Testis (tissue), 2 donors: ENCODE measurements at regions not wholly inside any gene's neighbourhood (a gene's known extent, or its start where the extent isn't known, plus 50 kb on each side); places are given as distances from the start of the nearest gene placed in this dataset.

ENCODE experiments used
- POLR2A ChIP-seq: fragments of 450-650 bp; IDR thresholded peaks from one replicate; pipeline ENCODE4 v1.6.1; 2017; ENCODE audit warnings: antibody characterized with exemption, mild to moderate bottlenecking, moderate library complexity
- TF ChIP-seq, protein P1 (sequence below), 3 experiments: fragments of 450-650 bp in 2 of 3; fragments of 200-600 bp in 1 of 3; sonication (generic) in 1 of 3; IDR thresholded peaks; one replicate each; pipeline ENCODE4 v1.5.1; 2016 to 2019; ENCODE audit warnings: antibody characterized with exemption in 3 of 3, mild to moderate bottlenecking in 2 of 3, moderate library complexity in 1 of 3

DNA sequence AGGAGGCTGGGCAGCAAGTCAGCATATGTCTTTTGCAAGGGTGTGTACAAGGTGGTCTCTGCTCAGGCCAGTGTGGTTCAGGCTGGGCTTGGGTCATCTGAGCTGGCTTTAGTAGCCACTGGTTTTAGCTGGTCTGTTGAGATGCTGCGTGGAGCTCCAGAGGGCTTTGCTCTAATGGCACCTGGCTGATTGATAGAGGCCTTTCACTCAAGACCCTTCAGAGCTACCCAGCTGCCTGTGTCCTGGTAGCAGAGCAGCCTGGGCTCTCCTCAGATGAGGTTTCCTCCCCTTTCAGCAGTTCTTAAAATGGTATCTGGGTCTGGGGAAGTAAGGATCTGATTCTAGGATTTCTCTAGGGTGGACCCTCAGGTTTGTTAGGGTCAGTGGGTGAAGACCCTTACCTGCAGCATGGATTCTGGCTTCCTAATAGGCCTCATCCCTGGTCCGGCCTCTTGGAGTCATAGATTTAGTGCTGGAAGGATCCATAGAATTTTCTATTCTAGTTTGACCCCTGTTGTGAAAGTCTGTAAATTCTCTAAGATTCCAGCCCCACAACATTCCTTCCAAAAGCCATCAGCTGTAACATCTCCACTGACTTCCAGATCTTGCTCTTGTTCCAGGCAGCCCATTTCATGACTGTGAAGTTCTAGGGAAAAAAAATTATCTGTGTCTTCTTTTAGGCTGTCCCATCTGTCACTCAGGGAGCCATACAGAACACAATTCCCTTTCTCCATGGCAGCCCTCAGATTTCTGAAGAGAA, 190.2 kb upstream of the ZBED5 start:
- TF ChIP-seq, protein P1, sequence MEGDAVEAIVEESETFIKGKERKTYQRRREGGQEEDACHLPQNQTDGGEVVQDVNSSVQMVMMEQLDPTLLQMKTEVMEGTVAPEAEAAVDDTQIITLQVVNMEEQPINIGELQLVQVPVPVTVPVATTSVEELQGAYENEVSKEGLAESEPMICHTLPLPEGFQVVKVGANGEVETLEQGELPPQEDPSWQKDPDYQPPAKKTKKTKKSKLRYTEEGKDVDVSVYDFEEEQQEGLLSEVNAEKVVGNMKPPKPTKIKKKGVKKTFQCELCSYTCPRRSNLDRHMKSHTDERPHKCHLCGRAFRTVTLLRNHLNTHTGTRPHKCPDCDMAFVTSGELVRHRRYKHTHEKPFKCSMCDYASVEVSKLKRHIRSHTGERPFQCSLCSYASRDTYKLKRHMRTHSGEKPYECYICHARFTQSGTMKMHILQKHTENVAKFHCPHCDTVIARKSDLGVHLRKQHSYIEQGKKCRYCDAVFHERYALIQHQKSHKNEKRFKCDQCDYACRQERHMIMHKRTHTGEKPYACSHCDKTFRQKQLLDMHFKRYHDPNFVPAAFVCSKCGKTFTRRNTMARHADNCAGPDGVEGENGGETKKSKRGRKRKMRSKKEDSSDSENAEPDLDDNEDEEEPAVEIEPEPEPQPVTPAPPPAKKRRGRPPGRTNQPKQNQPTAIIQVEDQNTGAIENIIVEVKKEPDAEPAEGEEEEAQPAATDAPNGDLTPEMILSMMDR (IDR thresholded peaks at IDR 0.05) = no peak
- TF ChIP-seq POLR2A = no peak
